ENCODE measurements at regions not wholly inside any gene's neighbourhood (a gene's known extent, or its start where the extent isn't known, plus 50 kb on each side); places are given as distances from the start of the nearest gene placed in this dataset.
A peak's percentile ranks its signal among the peaks of the same experiment; 100 is the strongest.
"Not testable (repeated sequence)": the region's sequence is repeated elsewhere in the genome, so short reads cannot be mapped to it uniquely, and the experiment has no call there.

GRCh38 chr20:48373555-48373934 is 454.3 kb downstream of the PREX1 start:
- no peak for TF ChIP-seq CTCF (IDR thresholded peaks at IDR 0.05)
- TF ChIP-seq POLR2A (IDR thresholded peaks at IDR 0.05): no peak
- Histone ChIP-seq H3K27me3 (no peaks in the 10 kb centered on the region), H3K4me3 (no peak overlapping the region), H3K27ac (peak overlapping the region in 1 of 3 donors; percentile 24), H3K4me1 (peaks cover 0 to 3% (median 0%) of the 10 kb centered on the region in 4 donors), H3K9me3 (no peaks in the 10 kb centered on the region), H3K36me3 (no peaks in the 10 kb centered on the region)
- ATAC-seq (no peak), DNase-seq (no peak)
- 80% methylated on average over 15 of the region's 19 CpGs for WGBS (ENCODE audit: insufficient coverage, low coverage, low lambda C conversion rate, missing lambda C conversion rate)
- intact Hi-C loops (cut with DNase I): no loop called here

- H3K4me1 ChIP-seq; intact Hi-C loops (cut with DNase I); H3K36me3 ChIP-seq; H3K4me3 ChIP-seq; H3K27me3 ChIP-seq; H3K9me3 ChIP-seq: not testable (repeated sequence)
- 37% methylated on average over 7 of the region's 35 CpGs for WGBS (ENCODE audit: insufficient coverage, low coverage, low lambda C conversion rate, missing lambda C conversion rate)
- ATAC-seq (peak; percentile 14 to 56 (median 50)), DNase-seq (peak in 1 of 3 donors; percentile 25)
- peak overlapping the region in 1 of 3 donors; percentile 24 for H3K27ac ChIP-seq
Measured at GRCh38 chr20:48372851-48373554, 454.8 kb downstream of the PREX1 start.

GRCh38 chr20:48371211-48371610 is 456.6 kb downstream of the PREX1 start:
- ATAC-seq (no peak), DNase-seq (no peak)
- TF ChIP-seq POLR2A (IDR thresholded peaks at IDR 0.05): no peak
- TF ChIP-seq CTCF (IDR thresholded peaks at IDR 0.05): no peak
- Histone ChIP-seq H3K4me3 (no peak overlapping the region), H3K4me1 (no peaks in the 10 kb centered on the region), H3K27me3 (no peaks in the 10 kb centered on the region), H3K9me3 (no peaks in the 10 kb centered on the region), H3K27ac (no peak overlapping the region), H3K36me3 (no peaks in the 10 kb centered on the region)
- intact Hi-C loops (cut with DNase I): no loop called here
- 78% methylated on average over 4 of the region's 4 CpGs for WGBS (ENCODE audit: insufficient coverage, low coverage, low lambda C conversion rate, missing lambda C conversion rate)

GRCh38 chr20:48368580-48369021 is 459.2 kb downstream of the PREX1 start:
- H3K4me1 ChIP-seq; H3K9me3 ChIP-seq; H3K36me3 ChIP-seq; H3K4me3 ChIP-seq; H3K27ac ChIP-seq; DNase-seq; ATAC-seq; H3K27me3 ChIP-seq; intact Hi-C loops (cut with DNase I): not testable (repeated sequence)
- WGBS (ENCODE audit: insufficient coverage, low coverage, low lambda C conversion rate, missing lambda C conversion rate): 60% methylated on average over 1 of the region's 10 CpGs

GRCh38 chr20:48367541-48368358 is 460.0 kb downstream of the PREX1 start:
- H3K27me3 ChIP-seq; DNase-seq; H3K36me3 ChIP-seq; intact Hi-C loops (cut with DNase I); H3K4me1 ChIP-seq; H3K4me3 ChIP-seq; H3K9me3 ChIP-seq; H3K27ac ChIP-seq: not testable (repeated sequence)
- ATAC-seq: peak in 2 of 4 donors; percentile 22 to 26
- WGBS (ENCODE audit: insufficient coverage, low coverage, low lambda C conversion rate, missing lambda C conversion rate): no CpG with 5 or more reads among the region's 28 CpGs

- H3K36me3 ChIP-seq: no peaks in the 10 kb centered on the region
- ATAC-seq: no peak
- no peak overlapping the region for H3K4me3 ChIP-seq
- TF ChIP-seq CTCF (IDR thresholded peaks at IDR 0.05) (no peak), POLR2A (IDR thresholded peaks at IDR 0.05) (no peak)
- H3K27me3 ChIP-seq: no peaks in the 10 kb centered on the region
- H3K9me3 ChIP-seq: no peaks in the 10 kb centered on the region
- intact Hi-C loops (cut with DNase I): no loop called here
- H3K27ac ChIP-seq: no peak overlapping the region
- H3K4me1 ChIP-seq: no peaks in the 10 kb centered on the region
- WGBS (ENCODE audit: insufficient coverage, low coverage, low lambda C conversion rate, missing lambda C conversion rate): 86% methylated on average over 1 of the region's 5 CpGs
- DNase-seq: no peak
Measured at GRCh38 chr20:48366230-48366629, 461.6 kb downstream of the PREX1 start.

Data from right lobe of liver (tissue), 6 donors.